Renal cortical epithelial cell (primary cell): ENCODE measurements at regions not wholly inside any gene's neighbourhood (a gene's known extent, or its start where the extent isn't known, plus 50 kb on each side); places are given as distances from the start of the nearest gene placed in this dataset.

Source experiments
- DNase-seq: peaks from one replicate; pipeline ENCODE4 v3.0.0-alpha.2; 2011; ENCODE audit warnings: low read depth

GRCh38 chrX:21056622-21057021 is 317.6 kb upstream of the CNKSR2 start:
- DNase-seq = no peak

- no peak for DNase-seq
These were observed 327.2 kb upstream of the CNKSR2 start for GRCh38 chrX:21047034-21047455.

- no peak for DNase-seq
These were observed 359.9 kb upstream of the CNKSR2 start for GRCh38 chrX:21014326-21014725.

GRCh38 chrX:21004835-21005234 is 369.4 kb upstream of the CNKSR2 start:
- DNase-seq = peak; percentile 0

- DNase-seq = no peak
These were observed 378.4 kb upstream of the CNKSR2 start for GRCh38 chrX:20995829-20996228.

- DNase-seq = no peak
These were observed 384.9 kb upstream of the CNKSR2 start for GRCh38 chrX:20989361-20989760.

GRCh38 chrX:20988804-20989203 is 385.4 kb upstream of the CNKSR2 start:
- DNase-seq = no peak

- no peak for DNase-seq
These were observed 386.1 kb upstream of the CNKSR2 start for GRCh38 chrX:20988118-20988517.

- no peak for DNase-seq
These were observed 393.8 kb upstream of the CNKSR2 start for GRCh38 chrX:20980426-20980825.

GRCh38 chrX:20974326-20974725 is 399.9 kb upstream of the CNKSR2 start:
- DNase-seq = peak; percentile 13

- no peak for DNase-seq
These were observed 401.2 kb upstream of the CNKSR2 start for GRCh38 chrX:20973038-20973437.

- peak; percentile 27 for DNase-seq
These were observed 403.0 kb upstream of the CNKSR2 start for GRCh38 chrX:20971250-20971649.

- DNase-seq = no peak
These were observed 404.7 kb upstream of the CNKSR2 start for GRCh38 chrX:20969565-20969964.

GRCh38 chrX:20968996-20969395 is 405.2 kb upstream of the CNKSR2 start:
- DNase-seq = peak; percentile 33

- no peak for DNase-seq
These were observed 406.5 kb upstream of the CNKSR2 start for GRCh38 chrX:20967725-20968124.

GRCh38 chrX:20965270-20966044 is 408.8 kb upstream of the CNKSR2 start:
- DNase-seq = peak; percentile 19

- DNase-seq = no peak
These were observed 420.2 kb upstream of the CNKSR2 start for GRCh38 chrX:20954014-20954413.

GRCh38 chrX:20952180-20952579 is 422.0 kb upstream of the CNKSR2 start:
- DNase-seq = no peak

- no peak for DNase-seq
These were observed 423.0 kb upstream of the CNKSR2 start for GRCh38 chrX:20951016-20951810.

GRCh38 chrX:20947411-20947912 is 426.8 kb upstream of the CNKSR2 start:
- no peak for DNase-seq

GRCh38 chrX:20913760-20914159 is 460.5 kb upstream of the CNKSR2 start:
- no peak for DNase-seq

GRCh38 chrX:20906571-20906970 is 467.6 kb upstream of the CNKSR2 start:
- DNase-seq = no peak

- no peak for DNase-seq
These were observed 489.7 kb upstream of the CNKSR2 start for GRCh38 chrX:20884565-20884964.
